ENCODE measurements at regions not wholly inside any gene's neighbourhood (a gene's known extent, or its start where the extent isn't known, plus 50 kb on each side); places are given as distances from the start of the nearest gene placed in this dataset.

GRCh38 chr15:94177112-94177511 is 54.2 kb upstream of the MCTP2 start:
- no peak for DNase-seq (ENCODE audit: low read depth)

GRCh38 chr15:94175420-94175819 is 55.9 kb upstream of the MCTP2 start:
- DNase-seq (ENCODE audit: low read depth): no peak

GRCh38 chr15:94174399-94174802 is 57.0 kb upstream of the MCTP2 start:
- DNase-seq (ENCODE audit: low read depth): no peak

GRCh38 chr15:94168250-94168649 is 63.1 kb upstream of the MCTP2 start:
- DNase-seq (ENCODE audit: low read depth): no peak

GRCh38 chr15:94164971-94165370 is 66.4 kb upstream of the MCTP2 start:
- DNase-seq (ENCODE audit: low read depth): no peak

GRCh38 chr15:94164202-94164807 is 67.1 kb upstream of the MCTP2 start:
- DNase-seq (ENCODE audit: low read depth): peak; percentile 21

GRCh38 chr15:94162939-94163338 is 68.4 kb upstream of the MCTP2 start:
- no peak for DNase-seq (ENCODE audit: low read depth)

- no peak for DNase-seq (ENCODE audit: low read depth)
Measured at GRCh38 chr15:94154255-94154654, 77.1 kb upstream of the MCTP2 start.

GRCh38 chr15:94145046-94145445 is 86.3 kb upstream of the MCTP2 start:
- DNase-seq (ENCODE audit: low read depth): no peak

GRCh38 chr15:94141802-94142201 is 89.6 kb upstream of the MCTP2 start:
- no peak for DNase-seq (ENCODE audit: low read depth)

GRCh38 chr15:94135486-94136147 is 95.7 kb upstream of the MCTP2 start:
- no peak for DNase-seq (ENCODE audit: low read depth)

- no peak for DNase-seq (ENCODE audit: low read depth)
Measured at GRCh38 chr15:94131875-94132274, 99.5 kb upstream of the MCTP2 start.

- no peak for DNase-seq (ENCODE audit: low read depth)
Measured at GRCh38 chr15:94130504-94130903, 100.9 kb upstream of the MCTP2 start.

- DNase-seq (ENCODE audit: low read depth): no peak
Measured at GRCh38 chr15:94127006-94127405, 104.4 kb upstream of the MCTP2 start.

- DNase-seq (ENCODE audit: low read depth): no peak
Measured at GRCh38 chr15:94125698-94126097, 105.7 kb upstream of the MCTP2 start.

GRCh38 chr15:94125156-94125555 is 106.2 kb upstream of the MCTP2 start:
- DNase-seq (ENCODE audit: low read depth): no peak

GRCh38 chr15:94122516-94122915 is 108.8 kb upstream of the MCTP2 start:
- DNase-seq (ENCODE audit: low read depth): no peak

- DNase-seq (ENCODE audit: low read depth): peak; percentile 83
Measured at GRCh38 chr15:94119923-94120775, 111.2 kb upstream of the MCTP2 start.

GRCh38 chr15:94119298-94119811 is 112.0 kb upstream of the MCTP2 start:
- DNase-seq (ENCODE audit: low read depth): no peak

GRCh38 chr15:94110476-94111130 is 120.8 kb upstream of the MCTP2 start:
- DNase-seq (ENCODE audit: low read depth): no peak

GRCh38 chr15:94107652-94108051 is 123.7 kb upstream of the MCTP2 start:
- DNase-seq (ENCODE audit: low read depth): no peak

- no peak for DNase-seq (ENCODE audit: low read depth)
Measured at GRCh38 chr15:94105760-94106159, 125.6 kb upstream of the MCTP2 start.
